Tibial nerve (tissue), 4 donors: ENCODE measurements at regions not wholly inside any gene's neighbourhood (a gene's known extent, or its start where the extent isn't known, plus 50 kb on each side); places are given as distances from the start of the nearest gene placed in this dataset.

Experiments
- DNase-seq, 2 donors: peaks; one replicate each; pipeline ENCODE4 v3.0.0-alpha.2; 2019; ENCODE audit warnings: low spot score in 2 of 2
- H3K27ac ChIP-seq, 4 donors: fragments of 200-600 bp; sonication (generic) in 3 of 4; one replicate each; pipeline ENCODE4 v1.5.1; 2017 to 2019; ENCODE audit warnings: mild to moderate bottlenecking in 1 of 4
- H3K27me3 ChIP-seq, 2 donors: fragments of 200-600 bp; sonication (generic) in 1 of 2; one replicate each; pipeline versions ENCODE4 v1.5.1 to v1.6.0; 2017 to 2019
- H3K36me3 ChIP-seq, 3 donors: fragments of 200-600 bp; sonication (generic); one replicate each; pipeline ENCODE4 v1.5.1; 2018 to 2019
- H3K4me1 ChIP-seq, 4 donors: fragments of 200-600 bp; sonication (generic) in 3 of 4; one replicate each; pipeline ENCODE4 v1.5.1; 2017 to 2019
- H3K4me3 ChIP-seq, 4 donors: fragments of 200-600 bp; sonication (generic) in 3 of 4; one replicate each; pipeline ENCODE4 v1.5.1; 2017 to 2019; ENCODE audit warnings: mild to moderate bottlenecking in 1 of 4, moderate library complexity in 1 of 4
- H3K9me3 ChIP-seq, 4 donors: fragments of 200-600 bp; sonication (generic) in 3 of 4; one replicate each; pipeline ENCODE4 v1.5.1; 2017 to 2019
- CTCF ChIP-seq, 5 experiments: fragments of 200-600 bp in 3 of 5; fragments of 450-650 bp in 2 of 5; sonication (generic) in 3 of 5; IDR thresholded peaks; one replicate each; pipeline ENCODE4 v1.5.1; 2016 to 2019; ENCODE audit warnings: antibody characterized with exemption in 5 of 5, mild to moderate bottlenecking in 3 of 5, moderate library complexity in 2 of 5
- EP300 ChIP-seq, 2 donors: sonication (generic); formaldehyde crosslinking; IDR thresholded peaks; one replicate each; pipeline ENCODE4 v1.6.1; 2017; ENCODE audit warnings: antibody characterized with exemption in 2 of 2, mild to moderate bottlenecking in 1 of 2
- POLR2A ChIP-seq, 2 donors: fragments of 450-650 bp; IDR thresholded peaks; one replicate each; pipeline ENCODE4 v1.6.1; 2017; ENCODE audit warnings: antibody characterized with exemption in 2 of 2, mild to moderate bottlenecking in 2 of 2, moderate library complexity in 2 of 2
- WGBS, 2 donors: methylation state at CpG; one replicate each; pipeline ENCODE4 v1.1.5; 2018; 5-methylcytosine and 5-hydroxymethylcytosine counted together

GRCh38 chr3:690770-691169, 402.1 kb upstream of the CNTN6 start:
- Histone ChIP-seq H3K27ac (no peak overlapping the region), H3K36me3 (no peaks in the 10 kb centered on the region), H3K4me3 (no peak overlapping the region), H3K4me1 (no peaks in the 10 kb centered on the region), H3K9me3 (peaks cover 0 to 17% (median 0%) of the 10 kb centered on the region in 4 donors), H3K27me3 (no peaks in the 10 kb centered on the region)
- DNase-seq = no peak
- WGBS, 2 donors = 78 to 89% methylated on average over 4 of the region's 4 CpGs
- TF ChIP-seq POLR2A (IDR thresholded peaks at IDR 0.05) (no peak), EP300 (IDR thresholded peaks at IDR 0.05) (no peak), CTCF (IDR thresholded peaks at IDR 0.05) (no peak)

GRCh38 chr3:700514-700913, 392.3 kb upstream of the CNTN6 start:
- Histone ChIP-seq H3K4me3 (no peak overlapping the region), H3K9me3 (peaks cover 0 to 5% (median 0%) of the 10 kb centered on the region in 4 donors), H3K4me1 (no peaks in the 10 kb centered on the region), H3K27ac (no peak overlapping the region), H3K27me3 (no peaks in the 10 kb centered on the region), H3K36me3 (no peaks in the 10 kb centered on the region)
- DNase-seq = no peak
- WGBS, 2 donors = 90 to 100% methylated on average over 2 of the region's 2 CpGs
- TF ChIP-seq EP300 (IDR thresholded peaks at IDR 0.05) (no peak), POLR2A (IDR thresholded peaks at IDR 0.05) (no peak)

- TF ChIP-seq POLR2A (IDR thresholded peaks at IDR 0.05) (no peak), CTCF (IDR thresholded peaks at IDR 0.05) (no peak), EP300 (IDR thresholded peaks at IDR 0.05) (no peak)
- Histone ChIP-seq H3K27ac (no peak overlapping the region), H3K9me3 (no peaks in the 10 kb centered on the region), H3K27me3 (no peaks in the 10 kb centered on the region), H3K36me3 (no peaks in the 10 kb centered on the region), H3K4me1 (no peaks in the 10 kb centered on the region), H3K4me3 (no peak overlapping the region)
- no peak for DNase-seq
- WGBS, 2 donors = 14 to 16% methylated on average over 2 of the region's 2 CpGs
Measured at GRCh38 chr3:707041-707440, 385.8 kb upstream of the CNTN6 start.

- Histone ChIP-seq H3K4me1 (no peaks in the 10 kb centered on the region), H3K27me3 (no peaks in the 10 kb centered on the region), H3K36me3 (no peaks in the 10 kb centered on the region), H3K4me3 (no peak overlapping the region), H3K27ac (no peak overlapping the region), H3K9me3 (no peaks in the 10 kb centered on the region)
- 53 to 54% methylated on average over 5 of the region's 5 CpGs for WGBS, 2 donors
- TF ChIP-seq CTCF (IDR thresholded peaks at IDR 0.05) (no peak), EP300 (IDR thresholded peaks at IDR 0.05) (no peak), POLR2A (IDR thresholded peaks at IDR 0.05) (no peak)
- DNase-seq = no peak
Measured at GRCh38 chr3:713006-713621, 379.7 kb upstream of the CNTN6 start.

GRCh38 chr3:713947-714620, 378.7 kb upstream of the CNTN6 start:
- Histone ChIP-seq H3K9me3 (peaks cover 0 to 4% (median 0%) of the 10 kb centered on the region in 4 donors), H3K27ac (no peak overlapping the region), H3K36me3 (no peaks in the 10 kb centered on the region), H3K4me3 (no peak overlapping the region), H3K4me1 (no peaks in the 10 kb centered on the region), H3K27me3 (no peaks in the 10 kb centered on the region)
- TF ChIP-seq POLR2A (IDR thresholded peaks at IDR 0.05) (no peak), EP300 (IDR thresholded peaks at IDR 0.05) (no peak), CTCF (IDR thresholded peaks at IDR 0.05) (no peak)
- DNase-seq = no peak
- 84 to 87% methylated on average over 5 of the region's 5 CpGs for WGBS, 2 donors
